ENCODE measurements at regions not wholly inside any gene's neighbourhood (a gene's known extent, or its start where the extent isn't known, plus 50 kb on each side); places are given as distances from the start of the nearest gene placed in this dataset.

- TF ChIP-seq POLR2AphosphoS5 (IDR thresholded peaks at IDR 0.05; ENCODE audit: low read depth, low read length) (no peak), TAF1 (IDR thresholded peaks at IDR 0.05; ENCODE audit: low read depth, low read length) (no peak), POLR2A (IDR thresholded peaks at IDR 0.05; ENCODE audit: low read depth, low read length) (no peak), SPI1 (IDR thresholded peaks at IDR 0.05; ENCODE audit: low read depth, low read length) (no peak)
Observed at GRCh38 chr7:119879835-119880234, 393.1 kb upstream of the KCND2 start.
